Anterior cingulate cortex (tissue), 58 donors: ENCODE measurements at regions not wholly inside any gene's neighbourhood (a gene's known extent, or its start where the extent isn't known, plus 50 kb on each side); places are given as distances from the start of the nearest gene placed in this dataset.

ENCODE experiments used
- DNase-seq, 58 donors: peaks; one replicate each; lab custom pipeline; 2025; lab: John Stamatoyannopoulos, UW

GRCh38 chr13:67651908-67652465 is 421.9 kb upstream of the PCDH9 start:
- no peak for DNase-seq

- no peak for DNase-seq
Observed at GRCh38 chr13:67650471-67650870, 420.3 kb upstream of the PCDH9 start.

- no peak for DNase-seq
Observed at GRCh38 chr13:67645874-67646467, 415.8 kb upstream of the PCDH9 start.

GRCh38 chr13:67643516-67644055 is 413.4 kb upstream of the PCDH9 start:
- no peak for DNase-seq

GRCh38 chr13:67642657-67643056 is 412.5 kb upstream of the PCDH9 start:
- no peak for DNase-seq

GRCh38 chr13:67635754-67636153 is 405.6 kb upstream of the PCDH9 start:
- no peak for DNase-seq

- DNase-seq: no peak
Observed at GRCh38 chr13:67632590-67632989, 402.5 kb upstream of the PCDH9 start.

GRCh38 chr13:67630640-67631039 is 400.5 kb upstream of the PCDH9 start:
- DNase-seq: no peak

GRCh38 chr13:67623630-67624029 is 393.5 kb upstream of the PCDH9 start:
- DNase-seq: no peak

GRCh38 chr13:67620665-67621064 is 390.5 kb upstream of the PCDH9 start:
- DNase-seq: no peak

GRCh38 chr13:67619995-67620380 is 389.9 kb upstream of the PCDH9 start:
- no peak for DNase-seq

- DNase-seq: no peak
Observed at GRCh38 chr13:67619351-67619994, 389.3 kb upstream of the PCDH9 start.

GRCh38 chr13:67614579-67614978 is 384.4 kb upstream of the PCDH9 start:
- DNase-seq: no peak

- DNase-seq: no peak
Observed at GRCh38 chr13:67614013-67614412, 383.9 kb upstream of the PCDH9 start.

GRCh38 chr13:67588607-67589006 is 358.5 kb upstream of the PCDH9 start:
- DNase-seq: no peak

- DNase-seq: no peak
Observed at GRCh38 chr13:67577361-67577760, 347.2 kb upstream of the PCDH9 start.

- no peak for DNase-seq
Observed at GRCh38 chr13:67574320-67575233, 344.4 kb upstream of the PCDH9 start.

GRCh38 chr13:67568205-67568604 is 338.1 kb upstream of the PCDH9 start:
- DNase-seq: no peak

- DNase-seq: no peak
Observed at GRCh38 chr13:67557642-67558241, 327.6 kb upstream of the PCDH9 start.

GRCh38 chr13:67557118-67557517 is 327.0 kb upstream of the PCDH9 start:
- no peak for DNase-seq
